CD1c-positive myeloid dendritic cell (primary cell): ENCODE measurements at regions not wholly inside any gene's neighbourhood (a gene's known extent, or its start where the extent isn't known, plus 50 kb on each side); places are given as distances from the start of the nearest gene placed in this dataset.

ENCODE experiments used
- DNase-seq: peaks from one replicate; pipeline ENCODE4 v3.0.0-alpha.2; 2016; ENCODE audit errors: extremely low spot score

DNA sequence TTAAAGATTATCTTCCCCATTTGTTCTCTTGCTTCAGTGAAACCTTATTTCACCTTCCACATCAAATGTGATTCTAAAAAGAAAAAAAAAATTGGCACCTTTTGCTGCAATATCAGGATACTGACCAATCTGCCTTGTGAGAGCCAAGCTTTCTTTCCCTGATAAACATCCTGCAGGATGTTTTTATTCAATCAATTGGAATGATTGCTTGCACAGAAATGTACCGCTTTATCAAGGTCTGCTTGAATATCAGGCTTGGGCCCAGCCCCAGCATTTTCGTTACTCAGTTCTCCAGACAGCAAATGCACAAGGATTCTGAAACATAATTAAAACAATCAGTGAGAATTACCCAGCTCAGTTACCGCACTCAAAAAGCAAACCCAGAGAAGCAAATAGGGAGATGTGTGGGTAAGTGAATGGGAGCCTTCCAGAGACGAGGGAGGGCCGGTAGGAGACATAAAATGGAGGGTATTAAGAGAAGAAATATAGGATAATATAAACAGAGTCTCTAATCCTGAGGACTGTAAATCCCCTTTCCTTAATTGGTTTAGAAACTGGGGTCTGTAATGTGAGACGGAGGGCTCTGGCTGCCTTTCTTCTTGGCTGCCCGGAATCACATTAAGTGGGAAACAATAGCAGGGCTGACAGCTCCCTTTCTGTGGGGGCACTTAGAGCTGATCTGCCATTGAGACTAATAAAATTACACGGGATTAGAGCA lies 291.8 kb downstream of the ICOS start:
- DNase-seq, result no peak

DNA sequence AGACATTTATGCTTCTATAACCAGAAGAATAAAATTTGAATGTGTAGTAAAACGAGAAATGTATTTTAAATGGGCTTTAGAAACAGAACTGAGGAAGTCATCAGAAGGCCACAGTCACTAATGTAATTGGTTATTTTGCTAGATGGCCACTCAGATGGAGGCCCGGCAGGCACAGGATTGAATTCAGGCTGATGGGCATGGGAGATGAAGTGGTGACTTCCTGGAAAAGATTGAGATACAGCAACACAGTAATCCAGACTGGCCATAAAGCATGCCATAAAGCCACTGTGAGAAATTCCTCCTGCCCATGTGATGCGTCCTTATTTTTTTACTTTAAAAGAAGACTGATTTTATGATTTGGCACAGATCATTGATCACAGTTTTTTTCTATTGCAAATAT lies 297.7 kb downstream of the ICOS start:
- DNase-seq, result no peak

DNA sequence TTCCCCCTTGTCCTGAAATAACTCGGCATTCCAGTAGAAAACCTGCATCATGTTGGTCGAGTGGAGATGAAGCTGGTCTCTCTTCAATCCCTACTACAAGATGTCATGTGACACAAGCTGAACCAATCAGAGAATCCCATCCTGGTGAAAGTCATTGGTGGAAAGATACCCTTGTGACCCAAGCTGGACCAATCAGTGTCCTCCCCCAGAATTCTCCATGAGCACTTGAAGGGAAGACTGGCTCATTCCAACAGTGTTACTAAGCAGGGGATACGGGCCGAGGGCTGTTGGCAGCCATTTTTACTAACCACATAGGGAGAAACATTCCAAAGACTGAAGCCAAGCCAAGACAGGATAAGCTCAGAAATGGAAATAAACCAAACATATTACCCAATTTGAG lies 298.3 kb downstream of the ICOS start:
- DNase-seq, result no peak

DNA sequence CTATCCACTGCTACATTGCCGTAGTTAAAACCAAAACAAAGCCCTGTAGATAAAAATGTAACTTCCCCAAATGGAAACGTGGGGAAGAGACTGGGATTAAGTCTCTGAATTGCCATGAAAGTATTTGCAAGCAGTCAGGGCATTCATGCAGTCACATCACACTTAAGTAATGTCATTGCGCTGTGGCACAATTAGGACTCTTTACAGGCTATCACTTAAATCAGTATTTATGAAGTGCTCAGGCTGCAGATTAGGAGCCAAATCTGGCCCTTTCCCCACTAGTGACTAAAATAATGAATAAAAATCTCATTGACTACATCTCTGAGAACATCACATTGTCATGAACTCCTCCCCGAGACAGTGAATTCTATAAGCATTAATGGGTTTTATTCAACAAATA lies 300.9 kb downstream of the ICOS start:
- no peak for DNase-seq

DNA sequence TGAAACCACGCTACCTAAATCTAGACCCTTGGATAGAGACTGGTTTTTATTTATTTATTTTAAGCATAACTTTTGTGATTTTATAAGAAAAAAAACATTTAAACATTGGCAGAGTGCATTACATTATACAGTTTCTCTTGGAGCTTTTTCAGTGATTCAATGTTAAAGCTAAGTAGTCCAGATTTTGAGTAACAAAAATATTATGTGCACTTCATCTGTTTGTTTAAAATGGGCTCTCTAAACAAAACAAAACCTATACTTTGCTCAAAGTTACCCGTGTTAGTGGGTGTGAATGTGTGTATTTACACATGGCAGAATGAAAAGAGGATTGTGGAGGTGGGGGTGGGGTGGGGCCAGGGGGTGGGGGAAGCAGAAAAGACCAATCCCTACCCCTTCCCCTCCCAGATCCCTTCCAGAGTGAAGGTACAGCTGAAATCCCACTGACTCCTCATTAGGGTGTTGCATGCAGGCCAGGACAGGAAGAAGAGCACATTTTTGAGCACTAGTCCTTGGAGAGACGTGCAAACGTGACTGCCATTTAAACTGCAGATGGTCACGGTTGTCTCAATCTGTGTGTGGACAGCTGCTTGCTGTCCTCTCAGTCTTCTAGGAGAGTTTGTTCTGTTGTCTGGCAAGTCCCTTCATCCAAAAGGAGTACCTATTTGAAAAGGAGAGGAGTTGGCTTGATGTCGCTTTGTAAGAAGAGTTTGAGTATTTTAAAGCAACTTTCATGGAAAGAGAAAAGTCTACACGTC lies 303.0 kb downstream of the ICOS start:
- DNase-seq, result no peak

DNA sequence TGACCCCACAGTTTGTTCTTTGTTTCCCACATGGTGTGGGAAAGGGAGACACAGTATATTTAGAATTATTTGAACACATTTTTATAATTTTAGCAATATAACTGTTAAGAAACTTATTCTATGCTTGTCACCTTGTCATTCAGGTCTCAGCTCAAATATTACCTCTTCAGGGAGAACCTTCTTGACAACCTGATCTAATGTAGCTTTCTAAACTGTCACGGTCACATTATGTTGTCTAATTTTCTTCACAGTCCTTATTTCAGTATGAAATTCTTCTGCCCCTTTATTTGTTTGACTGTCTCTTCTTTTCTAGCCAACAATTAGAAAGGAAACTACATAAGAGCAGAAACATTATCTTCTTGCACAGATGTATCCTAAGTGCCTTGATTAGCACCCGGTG lies 304.3 kb upstream of the PARD3B start:
- DNase-seq, result no peak

DNA sequence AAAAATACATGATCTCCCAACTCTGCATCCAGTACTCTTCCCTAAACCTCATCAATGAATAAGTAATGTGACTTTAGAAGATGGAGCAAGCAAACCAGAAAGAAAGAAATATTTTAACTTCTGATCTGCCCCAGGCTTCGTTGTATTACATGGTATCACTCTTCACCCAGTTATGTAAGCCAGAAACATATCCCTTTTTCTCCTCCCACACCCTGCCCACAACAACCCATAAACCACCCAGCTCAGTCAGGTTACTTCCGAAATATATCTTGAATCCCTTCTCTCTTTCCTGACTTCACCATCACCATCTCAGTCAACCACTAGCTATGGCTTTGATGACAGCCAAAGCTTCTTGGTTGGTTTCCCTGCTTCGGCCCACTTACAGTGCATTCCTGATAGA lies 295.8 kb upstream of the PARD3B start:
- DNase-seq, result no peak

DNA sequence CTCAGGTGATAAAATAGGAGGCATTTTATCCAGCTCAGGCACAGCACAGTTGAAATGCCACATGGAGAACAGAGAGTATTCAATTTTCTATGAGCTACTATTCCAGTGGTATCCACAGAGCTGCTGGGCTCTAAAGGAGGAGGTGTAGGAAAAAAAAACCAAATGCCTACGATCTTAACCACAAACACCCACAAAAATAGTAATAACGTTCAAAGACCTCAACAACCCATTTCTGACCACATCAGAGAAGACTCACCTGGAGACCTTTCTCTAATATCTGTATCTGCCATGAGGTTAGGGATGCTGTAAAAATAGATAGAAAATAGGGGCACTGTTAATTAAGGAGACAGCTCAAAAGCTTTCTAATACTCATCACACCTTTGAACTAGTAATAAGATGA lies 294.6 kb upstream of the PARD3B start:
- no peak for DNase-seq

DNA sequence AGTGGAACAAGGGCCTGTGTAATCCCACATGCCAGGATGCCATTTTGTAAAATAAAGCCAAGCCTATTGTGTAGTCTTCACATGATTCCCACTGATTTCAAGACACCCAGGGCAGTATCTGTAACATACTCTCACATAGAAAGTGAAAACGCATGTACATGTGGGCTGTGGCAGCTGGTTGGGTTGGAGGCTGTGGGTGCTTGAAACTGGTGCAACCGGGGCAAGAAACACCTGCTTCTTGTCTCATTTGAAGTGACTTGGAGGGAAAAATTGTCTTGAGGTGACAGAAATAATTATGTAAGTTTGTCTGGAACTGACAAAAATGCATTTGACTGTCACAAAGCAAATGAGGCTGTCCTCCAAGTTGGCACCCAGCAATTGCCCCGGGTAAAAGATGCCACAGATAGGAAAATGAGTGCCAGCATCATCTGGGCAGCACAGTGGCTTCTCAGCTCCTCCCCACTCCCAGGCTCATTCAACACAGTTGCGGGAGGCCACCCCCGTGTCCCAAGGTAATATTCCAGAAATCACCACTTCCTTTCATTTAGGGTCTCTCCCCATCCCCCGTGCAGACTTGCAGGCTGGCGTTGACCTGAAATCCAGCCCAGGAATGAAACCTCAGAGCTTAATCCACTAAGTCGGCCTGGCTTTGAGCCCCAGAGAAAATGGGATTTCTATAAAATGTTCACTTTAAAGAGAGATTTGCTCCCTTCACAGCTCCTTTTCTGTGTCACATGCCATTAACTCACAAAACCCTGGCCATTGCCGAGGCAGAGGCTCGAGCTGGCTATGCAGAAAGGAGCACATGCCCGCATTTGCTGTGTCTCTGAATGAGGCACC lies 293.9 kb upstream of the PARD3B start:
- no peak for DNase-seq

DNA sequence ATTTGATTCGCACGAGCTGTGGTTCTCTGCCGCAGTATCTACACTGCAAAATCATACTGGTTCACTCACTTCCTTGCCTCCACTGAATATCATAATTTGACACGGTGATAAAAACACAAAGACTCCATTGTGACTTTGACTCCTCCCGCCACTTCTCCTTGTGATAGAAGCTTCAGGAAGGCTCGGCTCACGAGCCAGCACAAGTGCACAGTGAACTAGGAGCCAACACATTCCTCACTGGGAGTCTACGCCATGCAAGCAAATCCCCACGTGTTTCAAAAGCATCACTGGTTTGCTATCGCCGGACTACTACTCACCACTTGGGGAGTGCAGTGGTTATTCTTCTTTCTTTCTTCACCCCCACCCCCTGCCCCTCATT lies 293.3 kb upstream of the PARD3B start:
- no peak for DNase-seq

DNA sequence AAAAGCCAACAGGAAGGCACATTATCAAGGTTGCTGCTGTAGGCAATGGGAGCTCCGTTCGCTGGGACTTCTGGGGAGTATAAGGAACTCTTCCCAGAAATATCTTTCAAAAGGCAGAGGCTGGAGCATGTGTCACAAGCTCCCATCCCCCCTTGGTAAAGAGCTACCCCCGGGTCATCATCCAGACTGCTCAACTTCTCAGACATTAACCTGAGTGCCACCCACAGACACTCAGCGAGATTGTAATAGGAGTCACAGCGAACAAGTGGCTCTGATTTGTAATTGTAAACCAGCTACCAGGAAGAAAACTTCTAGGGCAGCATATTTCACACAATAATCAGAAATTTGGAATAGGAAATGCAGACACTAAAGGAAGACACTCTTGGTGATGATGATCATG lies 290.2 kb upstream of the PARD3B start:
- DNase-seq, result peak; percentile 5

DNA sequence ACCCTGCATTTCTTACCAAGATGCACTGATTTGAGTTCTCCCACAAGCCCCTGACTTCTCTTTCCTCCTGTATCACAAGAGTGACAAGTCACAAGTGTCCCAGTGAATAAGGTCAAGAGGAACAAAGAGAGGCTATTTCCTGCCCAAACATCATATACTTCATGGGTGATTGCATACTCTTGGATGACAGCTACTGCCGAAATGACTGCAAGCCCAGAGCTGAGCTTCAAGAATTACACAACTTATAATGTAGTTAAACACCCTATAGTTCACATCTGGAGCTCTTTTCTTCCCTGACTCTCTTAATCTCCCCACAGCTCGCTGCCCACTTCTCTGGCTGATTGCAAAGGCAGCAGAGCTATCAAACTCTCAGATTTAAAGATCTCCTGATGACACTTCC lies 289.7 kb upstream of the PARD3B start:
- peak; percentile 74 for DNase-seq

DNA sequence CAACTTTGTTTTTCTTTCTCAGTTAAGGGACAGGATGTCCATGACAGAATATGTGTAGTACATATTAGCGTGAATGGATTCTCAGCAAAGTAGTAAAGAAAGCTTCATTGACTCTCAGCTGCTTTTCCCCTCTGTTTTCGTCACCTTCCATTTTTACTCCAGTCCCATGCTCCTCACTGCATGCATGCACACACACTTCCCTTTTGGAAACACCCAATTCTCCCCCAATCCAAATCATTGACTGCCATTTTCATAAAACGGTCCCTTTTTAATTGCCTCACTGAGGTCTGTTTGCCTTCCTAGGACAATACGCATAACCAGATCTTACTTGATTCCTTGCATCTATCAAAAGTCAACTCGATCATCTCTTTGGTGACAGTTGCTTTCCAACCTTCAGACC lies 287.5 kb upstream of the PARD3B start:
- no peak for DNase-seq

DNA sequence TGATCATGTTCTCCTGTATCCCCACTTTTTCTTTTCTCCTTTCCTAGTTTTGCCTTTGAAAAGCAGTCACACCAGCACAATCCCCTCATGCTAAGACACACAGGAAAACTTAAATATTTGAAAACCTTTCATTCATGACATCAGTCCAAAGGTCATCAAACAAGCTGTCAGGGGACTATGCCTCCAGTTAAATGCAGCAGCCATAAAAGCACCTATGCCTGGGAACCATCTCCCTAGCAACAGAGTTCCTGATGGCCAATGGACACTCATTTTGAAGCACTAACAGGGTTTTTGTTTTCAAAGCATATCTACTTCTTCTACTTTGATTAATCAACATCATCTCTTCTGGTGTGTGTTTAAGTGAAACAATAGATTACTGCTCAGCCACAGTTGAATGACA lies 286.4 kb upstream of the PARD3B start:
- DNase-seq, result no peak

DNA sequence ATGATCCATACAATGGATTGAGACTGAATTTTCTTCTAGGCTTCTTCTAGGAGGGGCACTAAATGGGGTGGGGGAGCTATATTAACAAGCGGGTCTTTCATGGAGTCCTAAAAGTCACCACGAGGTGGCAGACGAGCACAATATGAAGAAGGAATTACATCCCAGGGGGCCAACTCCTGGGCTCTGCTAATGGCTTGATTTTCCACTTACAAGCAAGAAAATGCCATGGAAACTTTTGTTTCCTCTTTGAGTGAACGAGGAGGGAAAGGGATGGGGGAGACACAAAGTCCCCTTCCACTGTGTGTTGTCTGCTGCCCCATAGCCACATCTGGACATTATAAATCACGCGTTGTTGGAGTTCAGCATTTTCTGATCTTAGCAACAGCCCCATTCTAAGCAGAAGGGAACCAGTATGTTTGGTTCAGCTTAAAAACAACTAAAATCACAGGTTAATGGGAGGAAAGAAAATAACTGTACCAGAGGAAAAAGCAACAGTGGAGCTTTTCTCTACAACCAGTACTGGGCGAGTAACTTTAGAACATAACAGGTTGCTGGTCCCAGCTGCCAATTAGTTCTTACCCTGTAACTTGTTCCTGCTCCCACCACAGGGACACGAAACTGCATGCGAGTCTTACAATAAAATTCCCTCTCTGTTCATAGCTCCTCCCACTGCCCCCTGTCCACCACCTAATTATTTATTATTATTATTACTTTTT lies 285.0 kb upstream of the PARD3B start:
- DNase-seq, result peak; percentile 62

DNA sequence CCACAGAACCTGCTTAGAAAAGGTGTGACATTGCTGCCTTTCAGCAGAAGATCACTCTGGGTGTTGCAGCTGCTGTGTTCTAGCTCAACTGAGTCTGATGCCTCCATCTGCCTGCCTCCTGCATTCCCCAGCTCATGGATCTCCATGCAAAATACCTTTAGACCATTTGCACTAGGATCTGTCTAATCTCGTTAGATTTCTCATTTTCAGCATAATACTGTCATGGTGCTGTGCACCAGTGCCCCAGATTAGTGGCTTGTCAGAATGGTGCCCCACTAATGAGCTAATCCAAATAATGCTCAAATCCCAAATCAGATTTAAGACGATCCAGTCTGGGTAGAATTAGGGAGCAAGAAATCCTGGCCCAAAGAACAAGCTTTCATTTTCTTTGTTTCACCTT lies 284.4 kb upstream of the PARD3B start:
- no peak for DNase-seq

DNA sequence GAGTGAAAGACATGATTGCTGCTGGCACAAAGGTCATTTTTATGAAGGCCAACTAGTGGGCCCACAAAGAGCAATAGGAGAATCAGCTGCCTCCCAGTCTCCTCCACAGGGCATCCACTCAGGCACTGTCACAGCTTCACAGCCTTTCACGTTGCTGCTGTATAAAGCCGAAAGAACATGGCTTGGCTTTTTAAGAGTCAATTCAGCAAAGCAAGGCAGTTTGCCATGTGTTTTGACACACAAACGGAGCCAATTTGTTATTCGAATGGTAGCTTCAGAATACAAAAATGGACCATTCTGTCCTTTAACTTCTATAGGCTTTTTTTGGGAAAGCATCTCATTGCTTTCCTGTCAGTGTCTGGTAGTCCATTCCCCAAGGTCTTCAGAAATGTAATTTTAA lies 283.4 kb upstream of the PARD3B start:
- DNase-seq, result no peak

DNA sequence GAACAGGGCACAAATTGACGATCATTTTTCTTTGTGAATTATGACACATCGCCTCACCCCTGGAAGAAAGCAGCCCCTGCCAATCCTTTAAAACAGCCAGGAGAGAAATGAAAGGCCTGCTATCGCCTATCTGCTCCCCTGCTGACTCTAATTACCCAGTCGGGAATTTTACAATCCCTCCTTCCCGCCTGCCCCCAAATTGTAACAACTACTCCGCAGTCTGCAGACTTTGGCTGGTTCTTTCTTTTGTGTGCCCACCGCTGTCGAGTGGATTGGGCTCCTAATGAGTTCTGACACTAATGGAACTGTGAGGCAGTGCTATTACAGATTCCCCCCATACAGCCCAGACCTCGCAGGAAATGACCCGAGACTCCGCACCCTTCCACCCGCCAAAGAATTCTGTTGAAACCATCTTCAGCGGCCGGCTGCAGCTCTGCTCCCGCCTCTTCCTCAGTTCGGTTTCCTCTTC lies 281.2 kb upstream of the PARD3B start:
- no peak for DNase-seq

DNA sequence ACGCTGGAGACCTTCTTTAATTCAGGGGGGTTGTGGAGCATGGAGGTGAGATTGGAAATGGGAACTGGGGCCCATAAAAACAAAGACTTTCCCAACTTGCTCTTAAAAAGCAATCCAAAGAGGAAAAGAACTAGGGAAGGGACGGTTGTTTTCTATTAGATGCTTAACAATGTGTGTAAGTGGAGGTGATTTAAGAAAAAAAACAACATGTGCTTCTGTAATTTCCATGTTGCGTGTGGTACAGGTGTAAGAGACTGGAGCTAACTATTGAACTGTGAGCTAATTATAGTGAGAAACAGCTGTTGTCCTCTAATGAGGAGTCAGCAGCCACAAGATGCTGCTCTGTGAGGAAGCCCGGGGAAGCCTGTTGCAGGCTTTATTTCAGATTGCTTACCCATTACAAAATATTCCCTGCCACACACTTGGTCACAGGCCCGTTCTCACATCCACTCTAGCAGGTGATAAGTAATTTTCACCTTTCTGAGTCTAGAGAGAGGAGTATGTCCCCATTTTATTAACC lies 280.6 kb upstream of the PARD3B start:
- DNase-seq, result no peak

DNA sequence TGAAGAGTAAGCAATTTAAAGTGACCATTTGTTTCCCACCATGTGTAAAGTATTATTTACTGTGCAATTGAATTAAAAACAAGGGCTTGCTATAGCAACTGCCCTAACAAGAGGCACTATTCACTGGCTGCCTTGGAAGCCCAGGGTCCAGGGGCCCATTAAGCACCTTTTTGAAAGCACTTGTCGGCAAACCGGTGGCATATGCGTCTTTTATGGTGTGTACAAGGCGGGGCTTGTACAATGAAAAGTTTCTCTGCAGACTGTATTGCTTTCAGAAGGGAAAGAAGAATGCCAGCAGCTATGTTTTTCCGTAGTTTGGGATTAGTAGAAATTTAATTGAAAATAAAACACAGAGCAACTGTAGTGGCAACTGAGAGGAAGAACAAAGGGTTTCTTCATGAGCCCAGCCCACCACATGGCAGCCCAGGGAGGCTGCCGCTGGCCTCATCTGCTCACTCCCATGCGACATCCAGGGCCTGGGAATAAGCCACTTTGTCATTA lies 279.5 kb upstream of the PARD3B start:
- no peak for DNase-seq

DNA sequence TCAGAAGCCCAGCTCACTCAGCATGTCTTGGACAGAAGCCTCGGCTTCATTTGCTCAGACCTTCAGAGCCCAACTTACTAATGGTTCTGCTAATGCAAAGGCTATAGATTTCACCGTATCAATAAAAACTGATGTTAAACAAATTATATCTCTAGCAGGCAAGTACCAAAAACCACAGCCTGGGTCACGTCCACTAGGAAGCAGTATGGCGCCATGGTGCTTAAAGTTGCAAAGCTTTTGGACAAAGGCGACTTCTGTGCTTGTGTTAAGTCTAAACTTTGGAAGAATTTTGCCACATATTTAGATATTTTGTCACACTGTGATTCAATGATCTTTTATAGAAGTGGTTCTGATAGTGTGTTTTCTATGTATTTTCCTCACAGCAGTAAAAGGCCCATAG lies 276.8 kb upstream of the PARD3B start:
- no peak for DNase-seq

DNA sequence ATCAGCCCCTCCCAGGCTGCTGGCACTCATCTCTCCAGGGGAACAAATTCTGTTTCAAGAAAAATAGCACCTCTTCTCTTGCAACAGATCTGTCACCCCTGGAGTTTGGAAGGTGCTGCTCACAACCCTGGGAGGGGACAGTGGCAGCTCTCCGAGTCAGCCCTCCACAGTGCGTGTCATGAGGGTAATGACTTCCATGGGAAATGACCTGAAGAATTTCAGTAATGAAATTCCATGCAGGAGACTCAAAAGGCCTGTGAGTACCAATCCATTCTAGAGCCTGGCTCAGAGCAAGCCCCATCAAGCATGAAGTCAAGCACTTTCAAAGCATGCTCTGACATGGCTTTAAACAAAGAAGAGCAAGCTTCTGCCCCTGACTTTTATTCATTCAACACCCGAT lies 276.3 kb upstream of the PARD3B start:
- no peak for DNase-seq
